Heart left ventricle (tissue), 16 donors: ENCODE measurements at regions not wholly inside any gene's neighbourhood (a gene's known extent, or its start where the extent isn't known, plus 50 kb on each side); places are given as distances from the start of the nearest gene placed in this dataset.

Experiments used
- ATAC-seq, 4 donors: fragments of 200-7000 bp; cut with Tn5 transposase; one replicate each; pipeline ENCODE4 v1.9.1; 2020 to 2022; ENCODE audit warnings: moderate library complexity in 4 of 4, mild to moderate bottlenecking in 3 of 4, moderate number of reproducible peaks in 1 of 4
- DNase-seq, 5 donors: peaks; one replicate each; pipeline ENCODE4 v3.0.0-alpha.2; 2020
- H3K27ac ChIP-seq, 12 donors: fragments of 200-600 bp; sonication (generic) in 4 of 12; one replicate each; pipeline versions ENCODE4 v1.5.0 to v1.8.0; 2016 to 2022; ENCODE audit warnings: mild to moderate bottlenecking in 2 of 12
- H3K27me3 ChIP-seq, 9 donors: fragments of 200-600 bp; sonication (generic) in 2 of 9; one replicate each; pipeline versions ENCODE4 v1.5.1 to v1.8.0; 2016 to 2022; ENCODE audit warnings: mild to moderate bottlenecking in 3 of 9
- H3K36me3 ChIP-seq, 9 donors: fragments of 200-600 bp; sonication (generic) in 2 of 9; one replicate each; pipeline versions ENCODE4 v1.5.0 to v1.8.0; 2018 to 2022; ENCODE audit warnings: mild to moderate bottlenecking in 2 of 9
- H3K4me1 ChIP-seq, 12 donors: fragments of 200-600 bp; sonication (generic) in 4 of 12; one replicate each; pipeline versions ENCODE4 v1.5.0 to v1.8.0; 2016 to 2022; ENCODE audit warnings: mild to moderate bottlenecking in 3 of 12
- H3K4me3 ChIP-seq, 12 donors: fragments of 200-600 bp; sonication (generic) in 4 of 12; one replicate each; pipeline versions ENCODE4 v1.5.0 to v1.8.0; 2017 to 2022; ENCODE audit warnings: mild to moderate bottlenecking in 9 of 12, moderate library complexity in 4 of 12
- H3K9me3 ChIP-seq, 12 donors: fragments of 200-600 bp; sonication (generic) in 4 of 12; one replicate each; pipeline versions ENCODE4 v1.5.0 to v1.8.0; 2016 to 2022; ENCODE audit warnings: mild to moderate bottlenecking in 1 of 12
- CTCF ChIP-seq, 12 donors: fragments of 200-600 bp; sonication (generic) in 4 of 12; IDR thresholded peaks; one replicate each; pipeline versions ENCODE4 v1.5.0 to v1.8.0; 2018 to 2022; ENCODE audit warnings: antibody characterized with exemption in 12 of 12, mild to moderate bottlenecking in 5 of 12
- POLR2A ChIP-seq, 2 donors: fragments of 450-650 bp; IDR thresholded peaks; one replicate each; pipeline ENCODE4 v1.6.1; 2017; ENCODE audit warnings: antibody characterized with exemption in 2 of 2, mild to moderate bottlenecking in 2 of 2, moderate library complexity in 2 of 2
- WGBS, 4 donors: extraction: QIAGEN DNeasy Blood & Tissue Kit in 2 of 4; methylation state at CpG; one replicate each; pipeline versions ENCODE4 v1.1.5 to v1.1.7; 2013 to 2018; 5-methylcytosine and 5-hydroxymethylcytosine counted together
- intact Hi-C, 10 donors: fragments of 100-400 bp; cut with DNase I; formaldehyde crosslinking; loops; one replicate each; pipeline versions ENCODE4 v1.11.1 to v1.14.2; 2022
- donor health status: ischemic (EF 13 %, LVEDD 7.1; RV severe dilation, severe dysfunction).
- donor health status: healthy with polysubstance abuse.
- donor health status: DM: no; HTN: yes; CAD: no.
- donor health status: DM: no; HTN: no; CAD: no.
- donor health status: ischemic (EF 25% LVEDD 6.9; RV normal size, moderate dysfunction).
- donor health status: ischemic (EF 25% LVEDD 5.7; RV mildly dilated, moderate dysfunction).
- donor health status: healthy.
- donor health status: DM: yes; HTN: yes; CAD: no.
- donor health status: ischemic (EF 35%, LVEDD 5.7; RV mildly dilated, moderate dysfunction).
- donor health status: nonischemic (EF 11% LVEDD 7.7; RV severe dilation, severe dysfunction).
- donor health status: DM: yes; HTN: yes; CAD: no.
- donor health status: PGD.
- donor health status: ischemic (EF 29% LVEDD 5.4; RV normal size, mild dysfunction).
- donor health status: nonischemic (EF 23%, LVEDD 6.1; RV moderate dilation, normal function).

- Histone ChIP-seq H3K4me3 (no peak overlapping the region), H3K36me3 (no peaks in the 10 kb centered on the region), H3K9me3 (peaks cover 0 to 6% (median 0%) of the 10 kb centered on the region in 12 donors), H3K27ac (no peak overlapping the region), H3K27me3 (no peaks in the 10 kb centered on the region), H3K4me1 (no peaks in the 10 kb centered on the region)
- intact Hi-C loops: no loop called here
- DNase-seq: no peak
- no peak for ATAC-seq
- TF ChIP-seq CTCF (IDR thresholded peaks at IDR 0.05): no peak
- TF ChIP-seq POLR2A (IDR thresholded peaks at IDR 0.05): no peak
Measured at GRCh38 chr12:43123461-43123860, 428.5 kb downstream of the ADAMTS20 start.

GRCh38 chr12:43120150-43120549 is 431.9 kb downstream of the ADAMTS20 start:
- intact Hi-C loops: no loop called here
- Histone ChIP-seq H3K9me3 (peaks cover 0 to 6% (median 0%) of the 10 kb centered on the region in 12 donors), H3K4me1 (no peaks in the 10 kb centered on the region), H3K4me3 (no peak overlapping the region), H3K27me3 (no peaks in the 10 kb centered on the region), H3K36me3 (no peaks in the 10 kb centered on the region), H3K27ac (no peak overlapping the region)
- no peak for ATAC-seq
- WGBS, 4 donors: 78 to 84% (median 81%) methylated on average over 1 of the region's 1 CpG
- DNase-seq: no peak
- TF ChIP-seq POLR2A (IDR thresholded peaks at IDR 0.05) (no peak), CTCF (IDR thresholded peaks at IDR 0.05) (no peak)

GRCh38 chr12:43118881-43119280 is 433.1 kb downstream of the ADAMTS20 start:
- Histone ChIP-seq H3K9me3 (peaks cover 0 to 6% (median 0%) of the 10 kb centered on the region in 12 donors), H3K27ac (no peak overlapping the region), H3K36me3 (no peaks in the 10 kb centered on the region), H3K27me3 (no peaks in the 10 kb centered on the region), H3K4me1 (no peaks in the 10 kb centered on the region), H3K4me3 (no peak overlapping the region)
- ATAC-seq: no peak
- intact Hi-C loops: no loop called here
- no peak for TF ChIP-seq CTCF (IDR thresholded peaks at IDR 0.05)
- TF ChIP-seq POLR2A (IDR thresholded peaks at IDR 0.05): no peak
- no peak for DNase-seq

GRCh38 chr12:43118234-43118633 is 433.8 kb downstream of the ADAMTS20 start:
- no peak for DNase-seq
- Histone ChIP-seq H3K4me3 (no peak overlapping the region), H3K27me3 (no peaks in the 10 kb centered on the region), H3K27ac (no peak overlapping the region), H3K4me1 (peaks cover 0 to 4% (median 0%) of the 10 kb centered on the region in 12 donors), H3K36me3 (no peaks in the 10 kb centered on the region), H3K9me3 (peaks cover 0 to 6% (median 0%) of the 10 kb centered on the region in 12 donors)
- TF ChIP-seq CTCF (IDR thresholded peaks at IDR 0.05) (no peak), POLR2A (IDR thresholded peaks at IDR 0.05) (no peak)
- intact Hi-C loops: no loop called here
- no peak for ATAC-seq
